Heart right ventricle (tissue), 16 donors: ENCODE measurements at regions not wholly inside any gene's neighbourhood (a gene's known extent, or its start where the extent isn't known, plus 50 kb on each side); places are given as distances from the start of the nearest gene placed in this dataset.

Experiments used
- ATAC-seq, 8 donors: fragments of 200-7000 bp; cut with Tn5 transposase; one replicate each; pipeline ENCODE4 v1.9.1; 2020; ENCODE audit warnings: mild to moderate bottlenecking in 8 of 8, moderate library complexity in 8 of 8, moderate number of reproducible peaks in 1 of 8
- DNase-seq, 2 donors: peaks; one replicate each; pipeline ENCODE4 v3.0.0-alpha.2; 2020
- H3K27ac ChIP-seq, 10 donors: fragments of 200-600 bp; sonication (generic) in 2 of 10; one replicate each; pipeline versions ENCODE4 v1.5.0 to v1.8.0; 2020 to 2022; ENCODE audit warnings: mild to moderate bottlenecking in 3 of 10
- H3K27me3 ChIP-seq, 7 donors: fragments of 200-600 bp; one replicate each; pipeline ENCODE4 v1.8.0; 2021 to 2022; ENCODE audit warnings: mild to moderate bottlenecking in 2 of 7
- H3K36me3 ChIP-seq, 9 donors: fragments of 200-600 bp; sonication (generic) in 1 of 9; one replicate each; pipeline versions ENCODE4 v1.5.0 to v1.8.0; 2020 to 2022; ENCODE audit warnings: mild to moderate bottlenecking in 2 of 9
- H3K4me1 ChIP-seq, 9 donors: fragments of 200-600 bp; sonication (generic) in 1 of 9; one replicate each; pipeline versions ENCODE4 v1.5.0 to v1.8.0; 2020 to 2022; ENCODE audit warnings: mild to moderate bottlenecking in 4 of 9
- H3K4me3 ChIP-seq, 10 donors: fragments of 200-600 bp; sonication (generic) in 2 of 10; one replicate each; pipeline versions ENCODE4 v1.5.0 to v1.8.0; 2020 to 2022; ENCODE audit warnings: mild to moderate bottlenecking in 7 of 10, moderate library complexity in 2 of 10
- H3K9me3 ChIP-seq, 11 donors: fragments of 200-600 bp in 10 of 11; sonication (generic) in 2 of 11; one replicate each; pipeline versions ENCODE4 v1.5.0 to v1.8.0; 2013 to 2022; ENCODE audit warnings: mild to moderate bottlenecking in 2 of 11, control low read depth in 1 of 11, moderate library complexity in 1 of 11
- CTCF ChIP-seq, 9 donors: fragments of 200-600 bp; sonication (generic) in 2 of 9; IDR thresholded peaks; one replicate each; pipeline versions ENCODE4 v1.5.0 to v1.8.0; 2021 to 2022; ENCODE audit warnings: antibody characterized with exemption in 9 of 9, mild to moderate bottlenecking in 5 of 9, moderate library complexity in 1 of 9
- WGBS, 2 donors: extraction: QIAGEN DNeasy Blood & Tissue Kit; methylation state at CpG; one replicate each; pipeline ENCODE4 v1.1.7; 2013; ENCODE audit warnings: inconsistent platforms in 1 of 2; 5-methylcytosine and 5-hydroxymethylcytosine counted together
- intact Hi-C, 10 donors: fragments of 100-400 bp; cut with DNase I; formaldehyde crosslinking; loops; one replicate each; pipeline versions ENCODE4 v1.11.1 to v1.14.2; 2022
- donor health status: Arrhythmogenic right ventricular cardiomyopathy.
- donor health status: ischemic (EF 13 %, LVEDD 7.1; RV severe dilation, severe dysfunction).
- donor health status: healthy with polysubstance abuse.
- donor health status: DM: no; HTN: yes; CAD: no.
- donor health status: DM: no; HTN: no; CAD: no.
- donor health status: ischemic (EF 25% LVEDD 6.9; RV normal size, moderate dysfunction).
- donor health status: ischemic (EF 25% LVEDD 5.7; RV mildly dilated, moderate dysfunction).
- donor health status: healthy.
- donor health status: DM: yes; HTN: yes; CAD: no.
- donor health status: Ischemic cardiomyopathy.
- donor health status: ischemic (EF 35%, LVEDD 5.7; RV mildly dilated, moderate dysfunction).
- donor health status: nonischemic (EF 11% LVEDD 7.7; RV severe dilation, severe dysfunction).
- donor health status: DM: yes; HTN: yes; CAD: no.
- donor health status: PGD.
- donor health status: ischemic (EF 29% LVEDD 5.4; RV normal size, mild dysfunction).
- donor health status: nonischemic (EF 23%, LVEDD 6.1; RV moderate dilation, normal function).

- no peak overlapping the region for H3K4me3 ChIP-seq
- WGBS, 2 donors, result 91% methylated on average over 6 of the region's 6 CpGs
These were observed 63.3 kb upstream of the ITPRID2 start for GRCh38 chr2:181828122-181828705.

DNA sequence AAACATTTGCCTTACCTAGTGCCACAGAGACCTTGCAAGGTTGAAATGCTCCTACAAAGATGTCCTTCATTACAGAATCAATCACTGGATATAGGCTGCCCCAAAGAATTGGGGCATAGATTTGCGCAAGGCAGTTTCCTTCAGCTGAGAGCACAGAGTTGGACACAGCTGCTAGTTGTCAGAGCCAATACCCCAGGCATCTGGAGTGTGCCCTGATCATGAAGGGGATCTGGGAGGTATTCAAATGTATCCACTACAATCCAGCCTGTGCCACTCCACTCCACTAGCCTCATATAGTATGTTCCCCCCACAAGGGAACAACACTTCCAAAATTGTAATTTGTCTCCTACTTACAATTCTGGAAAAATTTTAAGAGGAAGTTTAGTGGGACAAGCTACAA lies 62.3 kb upstream of the ITPRID2 start:
- WGBS, 2 donors, result 100% methylated on average over 1 of the region's 1 CpG
- no peak for TF ChIP-seq CTCF (IDR thresholded peaks at IDR 0.05)
- Histone ChIP-seq H3K4me3 (no peak overlapping the region), H3K9me3 (no peaks in the 10 kb centered on the region), H3K27me3 (peaks cover 0 to 4% (median 0%) of the 10 kb centered on the region in 7 donors), H3K4me1 (no peaks in the 10 kb centered on the region), H3K27ac (no peak overlapping the region), H3K36me3 (no peaks in the 10 kb centered on the region)
- no peak for DNase-seq
- intact Hi-C loops, result no loop called here
- no peak for ATAC-seq

More at GRCh38 chr2:181828122-181828705, 63.3 kb upstream of the ITPRID2 start:
- Histone ChIP-seq H3K27ac (no peak overlapping the region), H3K36me3 (no peaks in the 10 kb centered on the region), H3K27me3 (peaks cover 0 to 4% (median 0%) of the 10 kb centered on the region in 7 donors), H3K4me1 (no peaks in the 10 kb centered on the region), H3K9me3 (no peaks in the 10 kb centered on the region)
- no peak for TF ChIP-seq CTCF (IDR thresholded peaks at IDR 0.05)
- ATAC-seq, result no peak
- intact Hi-C loops, result no loop called here
- DNase-seq, result no peak

DNA sequence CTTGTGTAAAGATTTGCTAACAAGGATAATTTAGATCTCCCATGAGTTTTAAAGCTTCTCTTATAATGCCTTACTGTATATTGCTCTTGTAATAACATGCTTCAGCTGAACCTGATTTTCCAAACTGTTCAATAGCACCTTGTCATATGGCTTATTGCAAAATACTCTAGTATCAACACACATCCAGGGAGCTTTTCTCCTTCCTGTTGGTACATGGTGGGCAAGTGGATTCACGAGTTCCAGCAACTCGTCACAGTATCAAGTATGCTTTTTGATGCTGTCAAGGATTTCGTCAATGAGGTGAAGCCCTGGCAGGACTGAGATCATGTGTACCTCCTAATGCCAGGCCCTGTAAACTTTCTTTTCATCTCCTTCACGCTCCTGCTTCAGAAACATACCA lies 59.5 kb upstream of the ITPRID2 start:
- no peak for TF ChIP-seq CTCF (IDR thresholded peaks at IDR 0.05)
- DNase-seq (no peak), ATAC-seq (no peak)
- Histone ChIP-seq H3K36me3 (no peaks in the 10 kb centered on the region), H3K4me1 (no peaks in the 10 kb centered on the region), H3K4me3 (no peak overlapping the region), H3K27me3 (peaks cover 0 to 4% (median 0%) of the 10 kb centered on the region in 7 donors), H3K9me3 (no peaks in the 10 kb centered on the region), H3K27ac (no peak overlapping the region)
- WGBS, 2 donors, result 81 to 83% methylated on average over 4 of the region's 4 CpGs
- intact Hi-C loops, result no loop called here

DNA sequence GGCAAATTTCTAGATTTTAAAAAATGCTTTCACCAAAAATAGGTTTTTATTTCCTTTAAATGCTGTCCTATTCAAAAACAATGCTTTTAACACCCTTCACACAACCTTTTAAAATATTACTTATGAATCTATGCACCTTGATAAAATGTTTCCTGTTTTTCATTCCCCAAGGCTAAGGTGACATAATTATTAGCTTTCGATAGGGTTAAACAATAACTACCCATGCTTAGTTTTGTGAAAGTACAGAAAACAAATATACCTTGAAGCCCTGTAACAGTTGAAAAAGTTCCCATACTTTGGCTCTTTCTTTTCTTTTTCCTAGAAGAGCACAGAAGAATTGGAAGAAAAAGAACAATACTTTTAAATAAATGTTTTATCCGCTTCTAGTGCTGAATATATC lies 54.9 kb upstream of the ITPRID2 start:
- no peak overlapping the region for H3K27ac ChIP-seq
- WGBS, 2 donors, result 94 to 98% methylated on average over 2 of the region's 2 CpGs
- no peaks in the 10 kb centered on the region for H3K9me3 ChIP-seq
- H3K27me3 ChIP-seq, result no peaks in the 10 kb centered on the region
- DNase-seq (no peak), ATAC-seq (no peak)
- TF ChIP-seq CTCF (IDR thresholded peaks at IDR 0.05), result no peak
- intact Hi-C loops, result no loop called here
- H3K4me1 ChIP-seq, result no peaks in the 10 kb centered on the region
- no peak overlapping the region for H3K4me3 ChIP-seq
- H3K36me3 ChIP-seq, result no peaks in the 10 kb centered on the region
